HG02610 (cell line): ENCODE measurements at regions not wholly inside any gene's neighbourhood (a gene's known extent, or its start where the extent isn't known, plus 50 kb on each side); places are given as distances from the start of the nearest gene placed in this dataset.

Experiments used
- ATAC-seq: cut with Tn5 transposase; IDR thresholded peaks from one replicate; pipeline ENCODE4 v1.9.1; 2021; ENCODE audit warnings: mild to moderate bottlenecking, moderate library complexity; ENCODE audit not compliant: unreplicated experiment

GRCh38 chr4:187176261-187176910 lies 452.7 kb upstream of the FAT1 start:
- ATAC-seq = no peak

GRCh38 chr4:187178084-187178483 lies 454.4 kb upstream of the FAT1 start:
- ATAC-seq = no peak

- no peak for ATAC-seq
Observed at GRCh38 chr4:187178587-187178986, 454.9 kb upstream of the FAT1 start.

GRCh38 chr4:187179086-187180058 lies 455.7 kb upstream of the FAT1 start:
- no peak for ATAC-seq

DNA sequence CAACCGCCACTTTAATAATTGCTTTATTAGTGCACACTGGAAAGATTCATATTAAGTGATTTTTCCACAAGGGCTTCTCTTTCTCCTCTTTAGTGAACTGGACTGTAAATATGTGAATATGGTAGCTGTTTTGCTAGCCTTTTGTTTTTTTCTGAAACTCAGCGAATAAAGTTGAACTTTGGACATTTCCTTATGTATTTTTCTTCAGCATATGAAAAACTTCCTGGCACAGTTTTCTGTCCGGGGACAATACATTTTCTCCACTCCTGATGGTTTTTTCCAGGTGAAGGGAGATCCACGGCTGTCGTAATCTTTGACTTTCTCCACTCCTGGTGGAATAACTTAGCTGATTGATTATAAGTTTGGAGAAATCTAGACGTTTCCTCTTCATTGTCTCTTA lies 457.4 kb upstream of the FAT1 start:
- no peak for ATAC-seq

GRCh38 chr4:187183346-187183745 lies 459.7 kb upstream of the FAT1 start:
- no peak for ATAC-seq

GRCh38 chr4:187183826-187184225 lies 460.2 kb upstream of the FAT1 start:
- ATAC-seq = no peak

DNA sequence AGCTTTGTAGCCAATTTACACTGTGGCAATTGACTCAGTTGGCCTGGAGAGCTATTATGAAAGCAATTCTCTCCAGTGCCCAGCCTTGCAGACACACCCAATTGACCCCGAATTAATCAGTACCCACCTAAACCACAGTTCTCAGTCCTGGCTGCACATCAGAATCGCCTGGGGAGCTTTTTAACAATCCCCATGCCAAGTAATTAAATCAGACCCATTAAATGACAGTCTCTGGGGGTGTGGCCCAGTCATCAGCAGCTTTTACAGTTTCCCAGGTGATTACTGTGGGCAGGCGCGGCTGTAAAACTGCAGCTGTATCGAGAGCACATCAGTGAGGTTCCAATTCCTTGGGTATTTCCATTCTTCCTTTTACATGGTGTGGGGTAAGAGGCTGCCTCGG lies 460.9 kb upstream of the FAT1 start:
- no peak for ATAC-seq

DNA sequence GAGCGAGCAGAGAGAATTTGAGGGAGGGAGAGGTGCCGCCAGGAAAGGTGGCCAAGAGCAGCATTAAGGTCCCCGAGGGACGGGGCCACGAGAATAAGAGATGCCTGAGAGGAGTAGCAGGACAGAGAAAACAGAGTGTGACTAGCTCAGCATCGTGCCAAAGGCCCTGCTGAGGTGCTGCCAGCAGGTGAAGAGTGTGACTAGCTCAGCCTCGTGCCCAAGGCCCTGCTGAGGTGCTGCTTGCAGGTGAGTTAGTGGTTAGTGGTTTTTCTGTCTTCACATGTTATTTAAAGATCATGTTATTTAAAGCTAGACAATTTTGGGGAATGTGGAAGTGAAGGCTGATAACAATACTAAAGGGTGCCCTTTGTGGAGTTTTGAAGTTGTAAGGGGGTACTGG lies 464.5 kb upstream of the FAT1 start:
- ATAC-seq = no peak

- ATAC-seq = no peak
Observed at GRCh38 chr4:187188741-187189140, 465.1 kb upstream of the FAT1 start.

- no peak for ATAC-seq
Observed at GRCh38 chr4:187190390-187190789, 466.7 kb upstream of the FAT1 start.

GRCh38 chr4:187191676-187192075 lies 468.0 kb upstream of the FAT1 start:
- ATAC-seq = no peak

DNA sequence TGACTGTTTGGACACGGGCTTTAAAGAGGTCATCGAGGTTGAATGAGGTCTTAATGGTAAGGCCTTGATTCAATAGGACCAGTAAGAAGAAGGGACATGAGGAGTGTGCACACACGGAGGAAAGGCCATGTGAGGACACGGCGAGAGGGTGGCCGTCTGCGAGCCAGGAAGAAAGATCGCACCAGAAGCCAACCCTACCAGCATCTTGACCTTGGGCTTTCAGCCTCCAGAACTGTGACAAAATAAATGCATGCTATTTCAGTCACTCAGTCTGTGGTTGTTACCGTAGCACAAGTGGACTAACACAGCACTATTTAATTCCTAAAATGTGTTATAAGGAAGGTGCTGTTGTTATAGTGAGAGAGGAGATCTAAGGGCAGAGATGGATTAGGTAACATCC lies 468.6 kb upstream of the FAT1 start:
- no peak for ATAC-seq

DNA sequence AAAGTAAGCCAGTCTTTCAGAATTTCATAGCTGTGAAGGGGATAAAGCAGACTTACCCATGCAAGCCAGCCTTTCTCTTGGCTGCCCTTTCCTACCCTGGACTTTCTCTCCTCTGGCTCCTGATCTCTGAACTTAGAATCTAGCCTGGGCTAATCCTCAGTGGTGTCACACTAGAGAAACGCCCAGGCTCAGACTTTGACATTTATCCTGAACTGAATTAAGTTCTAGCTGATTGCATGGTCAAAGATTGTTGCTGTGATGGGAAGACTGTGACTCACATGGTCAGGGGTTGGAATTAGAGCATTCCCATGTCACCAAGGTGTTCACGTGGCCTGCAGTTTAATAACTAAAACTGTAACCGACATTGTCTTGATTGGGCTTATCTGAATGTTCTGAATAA lies 469.5 kb upstream of the FAT1 start:
- no peak for ATAC-seq

DNA sequence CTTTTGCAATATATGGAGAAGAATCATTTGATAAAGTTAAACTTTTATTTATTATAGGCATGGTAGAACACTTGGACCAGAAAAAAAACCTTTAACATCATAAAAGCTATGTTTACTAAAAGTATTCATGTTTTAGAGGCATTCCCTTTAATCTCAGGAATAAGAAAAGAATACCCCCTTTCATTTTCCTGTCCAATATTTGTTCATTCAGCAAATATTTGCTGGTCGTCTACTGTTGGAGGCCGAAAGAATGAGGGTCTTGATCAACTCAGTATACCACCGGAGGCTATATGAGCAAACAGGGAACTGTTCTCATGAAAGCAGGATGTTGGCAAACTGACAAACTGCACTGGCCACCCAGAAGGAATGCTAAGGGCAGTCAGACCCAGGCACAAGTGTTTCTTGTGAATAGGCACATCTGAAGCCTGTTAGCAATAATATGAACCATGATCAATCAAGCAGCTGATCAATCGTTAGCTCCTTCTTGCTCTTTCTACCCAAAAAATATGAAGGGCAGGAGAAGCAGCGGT lies 480.8 kb upstream of the FAT1 start:
- no peak for ATAC-seq

DNA sequence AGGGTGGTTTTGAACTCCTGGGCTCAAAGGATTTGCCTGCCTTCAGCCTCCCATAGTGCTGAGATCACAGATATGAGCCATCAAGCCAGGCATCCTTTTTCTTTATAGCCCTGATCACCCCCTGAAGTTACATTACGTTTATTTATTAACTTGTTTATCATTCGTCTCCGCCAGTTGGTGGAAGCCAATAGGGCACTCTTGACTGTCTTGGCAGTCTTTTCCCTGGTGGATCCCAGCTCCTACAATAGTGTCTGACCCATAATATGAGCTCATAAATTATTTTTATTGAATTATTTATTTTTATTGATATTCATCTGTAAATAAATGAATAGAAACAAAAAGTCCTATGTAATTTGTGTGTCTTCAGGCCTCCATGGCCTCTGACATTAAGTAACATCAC lies 484.3 kb upstream of the FAT1 start:
- no peak for ATAC-seq

- ATAC-seq = no peak
Observed at GRCh38 chr4:187208651-187209050, 485.0 kb upstream of the FAT1 start.

GRCh38 chr4:187209921-187210613 lies 486.4 kb upstream of the FAT1 start:
- ATAC-seq = no peak

DNA sequence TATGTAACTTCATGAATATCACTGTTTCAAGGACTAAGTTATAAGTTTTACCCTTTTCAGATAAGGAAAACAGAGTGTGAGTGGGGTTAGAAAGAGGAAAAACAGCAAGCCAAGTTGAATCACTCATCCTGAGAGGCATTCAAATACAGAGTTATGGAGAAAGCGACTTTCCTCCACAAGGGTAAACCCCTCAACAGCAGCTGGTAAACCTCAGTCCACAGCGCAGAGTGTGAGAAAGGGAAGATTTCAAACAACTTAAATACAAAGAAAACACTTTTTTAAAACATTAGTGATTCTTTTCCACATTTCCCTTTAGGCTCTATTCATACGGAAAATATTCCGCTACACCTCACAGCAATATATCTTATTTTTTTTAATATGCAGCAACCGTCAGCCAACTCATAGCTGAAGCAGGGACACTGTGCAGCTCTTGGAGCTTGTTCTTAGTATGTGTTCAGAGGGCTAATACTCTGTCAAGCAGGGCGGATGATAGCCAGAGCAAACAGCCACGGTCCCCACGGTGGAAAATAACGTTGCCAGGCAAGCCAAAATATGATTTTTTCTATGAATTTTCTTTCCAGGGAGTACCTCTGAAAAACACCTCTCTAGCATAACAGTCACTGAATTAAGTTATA lies 488.9 kb upstream of the FAT1 start:
- ATAC-seq = no peak

GRCh38 chr4:187215438-187215837 lies 491.8 kb upstream of the FAT1 start:
- no peak for ATAC-seq

DNA sequence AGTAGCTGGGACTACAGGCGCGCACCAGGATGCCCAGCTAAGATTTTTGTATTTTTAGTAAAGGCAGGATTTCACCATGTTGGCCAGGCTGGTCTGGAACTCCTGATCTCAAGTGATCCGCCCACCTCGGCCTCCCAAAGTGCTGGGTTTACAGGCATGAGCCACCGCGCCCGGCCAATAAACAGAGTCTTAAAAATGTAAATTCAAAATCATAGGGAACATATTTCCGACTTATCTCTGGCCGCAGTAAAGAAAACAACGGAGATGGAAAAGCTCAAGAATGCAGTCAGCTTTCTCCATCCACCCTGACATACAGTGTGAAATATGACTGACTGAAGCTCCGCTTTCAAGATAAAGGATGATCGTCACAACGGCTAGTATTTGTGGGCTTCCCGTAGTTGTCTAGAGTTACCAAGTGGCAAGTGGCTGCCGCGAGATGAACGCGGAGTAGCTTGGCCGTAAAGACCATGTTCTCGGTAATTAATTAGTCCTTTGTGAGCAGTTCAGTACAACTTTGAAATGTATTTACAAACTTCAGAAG lies 495.1 kb upstream of the FAT1 start:
- no peak for ATAC-seq
